Hematopoietic multipotent progenitor cell treated with erythropoietin and hydrocortisone succinate and interleukin-3 and kit ligand, for 17 days (in vitro differentiated cells): ENCODE measurements at regions not wholly inside any gene's neighbourhood (a gene's known extent, or its start where the extent isn't known, plus 50 kb on each side); places are given as distances from the start of the nearest gene placed in this dataset.
"Not testable (repeated sequence)": the region's sequence is repeated elsewhere in the genome, so short reads cannot be mapped to it uniquely, and the experiment has no call there.

Source experiments
- DNase-seq: peaks from one replicate; pipeline ENCODE4 v3.0.0-alpha.2; 2015; ENCODE audit warnings: low spot score

- not testable (repeated sequence) for DNase-seq
Measured at GRCh38 chr1:234816186-234816851, 206.3 kb upstream of the IRF2BP2 start.

- not testable (repeated sequence) for DNase-seq
Measured at GRCh38 chr1:234815295-234815815, 205.4 kb upstream of the IRF2BP2 start.

- not testable (repeated sequence) for DNase-seq
Measured at GRCh38 chr1:234814235-234814634, 204.3 kb upstream of the IRF2BP2 start.

GRCh38 chr1:234811824-234812223, 201.8 kb upstream of the IRF2BP2 start:
- not testable (repeated sequence) for DNase-seq

- DNase-seq, result not testable (repeated sequence)
Measured at GRCh38 chr1:234810726-234811125, 200.7 kb upstream of the IRF2BP2 start.

GRCh38 chr1:234809854-234810245, 199.9 kb upstream of the IRF2BP2 start:
- DNase-seq, result not testable (repeated sequence)

GRCh38 chr1:234808943-234809853, 199.2 kb upstream of the IRF2BP2 start:
- DNase-seq, result not testable (repeated sequence)

- not testable (repeated sequence) for DNase-seq
Measured at GRCh38 chr1:234808459-234808858, 198.5 kb upstream of the IRF2BP2 start.

GRCh38 chr1:234807705-234808104, 197.7 kb upstream of the IRF2BP2 start:
- DNase-seq, result not testable (repeated sequence)

GRCh38 chr1:234802586-234802985, 192.6 kb upstream of the IRF2BP2 start:
- not testable (repeated sequence) for DNase-seq

GRCh38 chr1:234801636-234802035, 191.7 kb upstream of the IRF2BP2 start:
- not testable (repeated sequence) for DNase-seq

GRCh38 chr1:234801147-234801546, 191.2 kb upstream of the IRF2BP2 start:
- not testable (repeated sequence) for DNase-seq

- not testable (repeated sequence) for DNase-seq
Measured at GRCh38 chr1:234800563-234800962, 190.6 kb upstream of the IRF2BP2 start.

- not testable (repeated sequence) for DNase-seq
Measured at GRCh38 chr1:234799021-234799689, 189.2 kb upstream of the IRF2BP2 start.

GRCh38 chr1:234797216-234797615, 187.2 kb upstream of the IRF2BP2 start:
- DNase-seq, result not testable (repeated sequence)

- DNase-seq, result not testable (repeated sequence)
Measured at GRCh38 chr1:234796438-234796792, 186.4 kb upstream of the IRF2BP2 start.

- DNase-seq, result not testable (repeated sequence)
Measured at GRCh38 chr1:234795711-234796437, 185.9 kb upstream of the IRF2BP2 start.

- not testable (repeated sequence) for DNase-seq
Measured at GRCh38 chr1:234795007-234795406, 185.0 kb upstream of the IRF2BP2 start.

GRCh38 chr1:234794452-234794851, 184.5 kb upstream of the IRF2BP2 start:
- DNase-seq, result not testable (repeated sequence)

GRCh38 chr1:234793924-234794323, 183.9 kb upstream of the IRF2BP2 start:
- not testable (repeated sequence) for DNase-seq

- not testable (repeated sequence) for DNase-seq
Measured at GRCh38 chr1:234792221-234792864, 182.4 kb upstream of the IRF2BP2 start.
